Loucy (cell line): ENCODE measurements at regions not wholly inside any gene's neighbourhood (a gene's known extent, or its start where the extent isn't known, plus 50 kb on each side); places are given as distances from the start of the nearest gene placed in this dataset.

ENCODE experiments used
- EZH2phosphoT487 ChIP-seq: fragments of 200-600 bp; IDR thresholded peaks from 2 replicates; pipeline ENCODE4 v1.6.1; 2018; ENCODE audit warnings: antibody characterized with exemption, mild to moderate bottlenecking, moderate library complexity, borderline replicate concordance
- TF ChIP-seq, protein P1 (sequence below): fragments of 200-600 bp; sonication (generic); conservative IDR thresholded peaks from 2 replicates; pipeline ENCODE4 v1.5.1; 2014; ENCODE audit warnings: mild to moderate bottlenecking, antibody characterized with exemption, low read length

DNA sequence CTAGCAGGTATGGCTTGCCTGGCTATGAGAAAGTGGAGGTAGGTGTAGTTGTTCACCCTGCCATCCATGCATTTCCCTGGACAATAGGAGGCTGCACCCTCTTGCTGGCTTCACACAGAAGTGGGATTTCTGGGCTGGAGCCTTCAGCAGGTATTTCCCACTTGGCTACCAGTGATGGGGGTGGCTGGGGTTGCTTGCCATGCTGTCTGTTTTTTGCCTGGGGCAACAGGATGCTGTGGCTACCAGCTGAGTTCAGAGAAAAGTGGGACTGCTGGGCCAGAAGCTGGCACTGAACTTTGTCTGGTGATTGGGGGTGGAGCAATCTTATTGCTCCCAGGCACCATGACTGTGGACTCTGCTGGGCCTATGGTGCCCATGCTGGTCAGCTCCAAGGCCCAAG is 299.6 kb downstream of the FAM170A start:
- TF ChIP-seq, protein P1, sequence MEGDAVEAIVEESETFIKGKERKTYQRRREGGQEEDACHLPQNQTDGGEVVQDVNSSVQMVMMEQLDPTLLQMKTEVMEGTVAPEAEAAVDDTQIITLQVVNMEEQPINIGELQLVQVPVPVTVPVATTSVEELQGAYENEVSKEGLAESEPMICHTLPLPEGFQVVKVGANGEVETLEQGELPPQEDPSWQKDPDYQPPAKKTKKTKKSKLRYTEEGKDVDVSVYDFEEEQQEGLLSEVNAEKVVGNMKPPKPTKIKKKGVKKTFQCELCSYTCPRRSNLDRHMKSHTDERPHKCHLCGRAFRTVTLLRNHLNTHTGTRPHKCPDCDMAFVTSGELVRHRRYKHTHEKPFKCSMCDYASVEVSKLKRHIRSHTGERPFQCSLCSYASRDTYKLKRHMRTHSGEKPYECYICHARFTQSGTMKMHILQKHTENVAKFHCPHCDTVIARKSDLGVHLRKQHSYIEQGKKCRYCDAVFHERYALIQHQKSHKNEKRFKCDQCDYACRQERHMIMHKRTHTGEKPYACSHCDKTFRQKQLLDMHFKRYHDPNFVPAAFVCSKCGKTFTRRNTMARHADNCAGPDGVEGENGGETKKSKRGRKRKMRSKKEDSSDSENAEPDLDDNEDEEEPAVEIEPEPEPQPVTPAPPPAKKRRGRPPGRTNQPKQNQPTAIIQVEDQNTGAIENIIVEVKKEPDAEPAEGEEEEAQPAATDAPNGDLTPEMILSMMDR, result no peak
- TF ChIP-seq EZH2phosphoT487, result no peak
